ENCODE measurements at regions not wholly inside any gene's neighbourhood (a gene's known extent, or its start where the extent isn't known, plus 50 kb on each side); places are given as distances from the start of the nearest gene placed in this dataset.

DNA sequence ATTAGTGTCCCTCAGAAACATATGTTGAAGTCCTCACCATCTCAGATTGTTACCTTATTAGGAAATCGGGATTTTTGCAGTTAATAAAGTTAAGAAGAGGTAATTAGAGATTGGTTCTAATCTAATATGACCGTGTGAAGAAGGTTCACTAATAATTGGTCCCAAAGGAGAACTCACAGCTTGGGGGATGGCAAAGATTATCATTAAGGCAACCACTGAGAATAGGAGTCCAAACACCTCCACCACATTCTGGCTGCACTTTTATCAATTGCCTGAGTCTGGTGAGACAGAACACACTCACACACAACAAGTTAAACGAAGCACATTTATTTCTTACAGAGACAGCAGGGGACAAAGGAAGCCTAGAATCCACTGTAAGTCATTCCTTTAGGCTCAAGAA, 94.9 kb upstream of the PRDM9 start:
- TF ChIP-seq SIN3A (IDR thresholded peaks at IDR 0.05; ENCODE audit: borderline replicate concordance, insufficient read depth, low read length) (no peak), POLR2AphosphoS5 (IDR thresholded peaks at IDR 0.05; ENCODE audit: low read depth, low read length) (no peak), TAF1 (IDR thresholded peaks at IDR 0.05; ENCODE audit: borderline replicate concordance, insufficient read depth, low read length) (no peak)

Measured in PFSK-1 (cell line).